CD14-positive monocyte (primary cell): ENCODE measurements at regions not wholly inside any gene's neighbourhood (a gene's known extent, or its start where the extent isn't known, plus 50 kb on each side); places are given as distances from the start of the nearest gene placed in this dataset.

Experiments
- DNase-seq, 3 donors: peaks; one replicate each; pipeline ENCODE4 v3.0.0-alpha.2; 2011 to 2022
- H2AFZ ChIP-seq: 2 replicates; pipeline ENCODE4 v1.6.0; 2012; ENCODE audit warnings: mild to moderate bottlenecking, low read depth, low read length, inconsistent platforms; ENCODE audit not compliant: insufficient read depth, poor library complexity, severe bottlenecking
- H3K27ac ChIP-seq, 2 donors: 1 replicate in 1 of 2; 2 replicates in 1 of 2; pipeline ENCODE4 v1.5.1; 2012 to 2013; ENCODE audit warnings: low read length in 2 of 2, control low read depth in 1 of 2, inconsistent platforms in 1 of 2, low read depth in 1 of 2, mild to moderate bottlenecking in 1 of 2
- H3K27me3 ChIP-seq, 2 donors: one replicate each; pipeline versions ENCODE4 v1.6.0 to v1.6.1; 2011 to 2013; ENCODE audit warnings: low read length in 2 of 2; ENCODE audit not compliant: control insufficient read depth in 2 of 2, insufficient read depth in 2 of 2
- H3K36me3 ChIP-seq, 2 donors: replicated peaks in 1 of 2; 1 replicate in 1 of 2; 2 replicates in 1 of 2; pipeline versions ENCODE4 v1.5.1 to v1.6.1; 2012 to 2013; ENCODE audit warnings: low read length in 2 of 2, control low read depth in 1 of 2, inconsistent platforms in 1 of 2, mild to moderate bottlenecking in 1 of 2; ENCODE audit not compliant: insufficient read depth in 2 of 2, control insufficient read depth in 1 of 2
- H3K4me1 ChIP-seq, 2 donors: 1 replicate in 1 of 2; 2 replicates in 1 of 2; pipeline versions ENCODE4 v1.5.1 to v1.6.1; 2012 to 2013; ENCODE audit warnings: low read length in 2 of 2, control low read depth in 1 of 2, inconsistent platforms in 1 of 2, mild to moderate bottlenecking in 1 of 2, moderate library complexity in 1 of 2; ENCODE audit not compliant: insufficient read depth in 2 of 2, control insufficient read depth in 1 of 2
- H3K4me2 ChIP-seq: replicated peaks from 2 replicates; pipeline ENCODE3; 2012; ENCODE audit warnings: low read length, moderate library complexity, mild to moderate bottlenecking; ENCODE audit not compliant: poor library complexity, severe bottlenecking; ENCODE audit errors: extremely low read depth
- H3K4me3 ChIP-seq, 3 experiments: fragments of 200-600 bp in 1 of 3; sonication (generic) in 1 of 3; replicated peaks in 1 of 3; 1 replicate in 2 of 3; 2 replicates in 1 of 3; pipeline ENCODE4 v1.5.1; 2011 to 2013; ENCODE audit warnings: low read length in 3 of 3, mild to moderate bottlenecking in 3 of 3, control low read depth in 2 of 3, low read depth in 2 of 3, inconsistent platforms in 1 of 3, moderate library complexity in 1 of 3
- H3K79me2 ChIP-seq: 2 replicates; pipeline ENCODE4 v1.6.0; 2012; ENCODE audit warnings: mild to moderate bottlenecking, control low read depth, inconsistent platforms, low read length, moderate library complexity; ENCODE audit not compliant: insufficient read depth
- H3K9ac ChIP-seq: 2 replicates; pipeline ENCODE4 v1.6.0; 2017; ENCODE audit warnings: low read length, mild to moderate bottlenecking; ENCODE audit not compliant: insufficient read depth, poor library complexity, severe bottlenecking
- H3K9me3 ChIP-seq, 2 donors: replicated peaks in 1 of 2; 1 replicate in 1 of 2; 2 replicates in 1 of 2; pipeline versions ENCODE4 v1.5.1 to v1.6.1; 2012 to 2013; ENCODE audit warnings: low read length in 2 of 2, control low read depth in 1 of 2; ENCODE audit not compliant: control insufficient read depth in 1 of 2, insufficient read depth in 1 of 2
- H4K20me1 ChIP-seq: 2 replicates; pipeline ENCODE4 v1.6.0; 2012; ENCODE audit warnings: mild to moderate bottlenecking, low read length, control low read depth, moderate library complexity; ENCODE audit not compliant: insufficient read depth
- H3K27ac Mint-ChIP-seq, 7 donors: one replicate each; pipeline ENCODE4 v1.8.0; 2020; ENCODE audit warnings: mild to moderate bottlenecking in 7 of 7, mixed read lengths in 7 of 7, moderate library complexity in 6 of 7, inconsistent platforms in 2 of 7
- H3K27me3 Mint-ChIP-seq, 3 donors: one replicate each; pipeline ENCODE4 v1.8.0; 2021 to 2022; ENCODE audit warnings: low read depth in 3 of 3, mild to moderate bottlenecking in 3 of 3, mixed read lengths in 3 of 3, moderate library complexity in 3 of 3, inconsistent platforms in 1 of 3
- H3K36me3 Mint-ChIP-seq, 2 donors: one replicate each; pipeline ENCODE4 v1.8.0; 2020; ENCODE audit warnings: mixed read lengths in 2 of 2, inconsistent platforms in 1 of 2, mild to moderate bottlenecking in 1 of 2
- H3K4me1 Mint-ChIP-seq: one replicate; pipeline ENCODE4 v1.8.0; 2020; ENCODE audit warnings: mild to moderate bottlenecking, mixed read lengths
- H3K4me3 Mint-ChIP-seq, 2 donors: one replicate each; pipeline ENCODE4 v1.8.0; 2020; ENCODE audit warnings: mild to moderate bottlenecking in 2 of 2, mixed read lengths in 2 of 2, moderate library complexity in 1 of 2
- H3K9me3 Mint-ChIP-seq, 7 donors: one replicate each; pipeline ENCODE4 v1.8.0; 2020 to 2022; ENCODE audit warnings: mixed read lengths in 7 of 7, mild to moderate bottlenecking in 6 of 7, moderate library complexity in 6 of 7, inconsistent platforms in 2 of 7
- CTCF ChIP-seq: fragments of 200-600 bp; IDR thresholded peaks from one replicate; pipeline ENCODE4 v1.8.0; 2022; ENCODE audit warnings: antibody characterized with exemption, mild to moderate bottlenecking
- WGBS: methylation state at CpG from one replicate; pipeline ENCODE4 v1.1.5; 2013; ENCODE audit warnings: missing lambda C conversion rate; ENCODE audit not compliant: insufficient coverage; 5-methylcytosine and 5-hydroxymethylcytosine counted together
- intact Hi-C, 2 donors: fragments of 100-400 bp; cut with micrococcal nuclease; formaldehyde crosslinking; loops; one replicate each; pipeline versions ENCODE4 v1.15.0 to v1.15.1; 2023

DNA sequence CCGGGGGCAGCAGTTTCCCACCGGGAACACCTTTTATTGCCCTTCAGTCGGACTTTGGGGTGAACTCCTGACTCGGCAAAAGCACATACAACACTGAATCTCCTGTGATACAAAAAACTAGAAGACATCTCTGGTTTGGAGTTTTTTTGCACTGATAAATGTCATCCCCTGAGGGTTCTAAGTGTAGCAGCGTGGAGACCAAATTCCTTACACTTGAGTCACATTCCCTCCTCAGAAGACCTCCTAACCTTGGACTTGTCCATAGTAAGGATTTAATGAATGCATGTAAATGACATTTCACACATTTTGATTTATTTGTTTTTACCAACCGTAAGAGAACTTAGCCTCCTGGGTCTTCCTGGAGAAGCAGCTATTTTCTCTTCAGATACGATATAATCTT is 54.0 kb upstream of the GPR45 start:
- intact Hi-C loops, result no loop called here
- peaks cover 5% of the 10 kb centered on the region for H3K4me1 Mint-ChIP-seq
- Histone ChIP-seq H3K27me3 (no peaks in the 10 kb centered on the region), H3K79me2 (no peaks in the 10 kb centered on the region), H3K4me1 (no peaks in the 10 kb centered on the region), H3K4me3 (no peak overlapping the region), H4K20me1 (no peaks in the 10 kb centered on the region), H2AFZ (no peak overlapping the region), H3K9ac (no peak overlapping the region), H3K4me2 (no peak overlapping the region), H3K9me3 (peaks cover 8 to 9% of the 10 kb centered on the region in 2 donors), H3K27ac (no peak overlapping the region), H3K36me3 (no peaks in the 10 kb centered on the region)
- no peak overlapping the region for H3K4me3 Mint-ChIP-seq
- TF ChIP-seq CTCF, result no peak
- 73% methylated on average over 2 of the region's 7 CpGs for WGBS
- H3K27me3 Mint-ChIP-seq, result peaks cover 0 to 2% (median 0%) of the 10 kb centered on the region in 3 donors
- no peak overlapping the region for H3K27ac Mint-ChIP-seq
- H3K9me3 Mint-ChIP-seq, result peaks cover 5 to 16% (median 12%) of the 10 kb centered on the region in 7 donors
- H3K36me3 Mint-ChIP-seq, result no peaks in the 10 kb centered on the region
- DNase-seq, result no peak

DNA sequence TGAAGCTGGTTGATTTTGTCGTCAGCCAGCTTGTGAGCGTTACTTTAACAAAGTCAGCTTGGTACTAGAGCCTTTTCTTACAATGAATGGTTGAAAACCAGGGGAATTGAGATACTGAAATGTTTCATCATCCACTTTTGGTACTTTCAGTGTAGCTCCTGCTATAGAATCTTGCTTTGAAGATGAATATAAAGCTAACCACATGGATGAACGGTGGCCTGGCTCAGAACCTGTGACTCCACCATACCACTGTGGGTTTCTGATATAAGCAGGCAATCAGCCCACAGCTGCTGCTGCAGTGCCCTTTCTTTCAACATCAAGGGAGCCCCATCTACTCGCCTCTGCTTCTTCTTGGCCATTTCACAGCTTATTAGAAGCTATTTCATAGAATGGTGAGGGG is 53.2 kb upstream of the GPR45 start:
- Histone ChIP-seq H3K79me2 (no peaks in the 10 kb centered on the region), H3K4me1 (no peaks in the 10 kb centered on the region), H3K4me3 (no peak overlapping the region), H3K36me3 (no peaks in the 10 kb centered on the region), H3K9ac (no peak overlapping the region), H4K20me1 (no peaks in the 10 kb centered on the region), H3K4me2 (no peak overlapping the region), H2AFZ (no peak overlapping the region), H3K27me3 (no peaks in the 10 kb centered on the region), H3K27ac (no peak overlapping the region), H3K9me3 (peaks cover 8 to 9% of the 10 kb centered on the region in 2 donors)
- H3K27ac Mint-ChIP-seq, result no peak overlapping the region
- TF ChIP-seq CTCF, result no peak
- intact Hi-C loops, result no loop called here
- H3K36me3 Mint-ChIP-seq, result no peaks in the 10 kb centered on the region
- WGBS, result 89% methylated on average over 3 of the region's 4 CpGs
- H3K4me3 Mint-ChIP-seq, result no peak overlapping the region
- H3K4me1 Mint-ChIP-seq, result peaks cover 5% of the 10 kb centered on the region
- H3K27me3 Mint-ChIP-seq, result peaks cover 0 to 2% (median 2%) of the 10 kb centered on the region in 3 donors
- H3K9me3 Mint-ChIP-seq, result peaks cover 5 to 17% (median 13%) of the 10 kb centered on the region in 7 donors
- DNase-seq, result no peak
